HCT116 (cell line): ENCODE measurements at regions not wholly inside any gene's neighbourhood (a gene's known extent, or its start where the extent isn't known, plus 50 kb on each side); places are given as distances from the start of the nearest gene placed in this dataset.

Source experiments
- ATF3 ChIP-seq: IDR thresholded peaks from 2 replicates; pipeline ENCODE4 v1.6.1; 2012
- CEBPB ChIP-seq: IDR thresholded peaks from 2 replicates; pipeline ENCODE4 v1.6.1; 2012; ENCODE audit warnings: low read depth
- CTCF ChIP-seq, 3 experiments: fragments of 200-600 bp in 1 of 3; sonication (generic) in 1 of 3; IDR thresholded peaks in 2 of 3; conservative IDR thresholded peaks in 1 of 3; 2 replicates each; pipeline ENCODE4 v1.5.1; 2012 to 2017; ENCODE audit warnings: low read depth in 2 of 3, low read length in 2 of 3, antibody characterized with exemption in 1 of 3, borderline replicate concordance in 1 of 3, control low read depth in 1 of 3, mild to moderate bottlenecking in 1 of 3, mixed read lengths in 1 of 3, mixed run types in 1 of 3, moderate library complexity in 1 of 3; ENCODE audit not compliant: insufficient read depth in 1 of 3
- EZH2phosphoT487 ChIP-seq: fragments of 200-600 bp; IDR thresholded peaks from 2 replicates; pipeline ENCODE4 v1.6.1; 2018; ENCODE audit warnings: antibody characterized with exemption, borderline replicate concordance
- MAX ChIP-seq: IDR thresholded peaks from 2 replicates; pipeline ENCODE4 v1.6.1; 2012
- POLR2A ChIP-seq: IDR thresholded peaks from 2 replicates; pipeline ENCODE4 v1.7.0; 2011; ENCODE audit warnings: borderline replicate concordance; ENCODE audit not compliant: insufficient read depth, insufficient read length; ENCODE audit errors: extremely low read depth
- POLR2AphosphoS5 ChIP-seq: IDR thresholded peaks from 2 replicates; pipeline ENCODE4 v1.6.1; 2011; ENCODE audit warnings: mild to moderate bottlenecking, low read depth, low read length, moderate library complexity
- RAD21 ChIP-seq: IDR thresholded peaks from 2 replicates; pipeline ENCODE4 v1.6.1; 2012; ENCODE audit warnings: low read depth, mild to moderate bottlenecking
- REST ChIP-seq: IDR thresholded peaks from 2 replicates; pipeline ENCODE4 v1.6.1; 2012; ENCODE audit warnings: low read depth
- SIN3A ChIP-seq: IDR thresholded peaks from 2 replicates; pipeline ENCODE4 v1.6.1; 2012; ENCODE audit warnings: low read depth

GRCh38 chr1:98260839-98261238 lies 340.0 kb upstream of the DPYD start:
- TF ChIP-seq CTCF (IDR thresholded peaks at IDR 0.05 in 2 of 3, conservative IDR thresholded peaks at IDR 0.05 in 1 of 3; ENCODE audit: borderline replicate concordance in 1 of 3, insufficient read depth in 1 of 3, low read depth in 2 of 3, low read length in 2 of 3) (peak in 2 of 3 experiments; percentile 16 to 20; a peak in 1 of 6 replicates), RAD21 (no peak), ATF3 (no peak), MAX (no peak), POLR2AphosphoS5 (no peak), POLR2A (no peak), CEBPB (no peak), SIN3A (no peak), REST (no peak), EZH2phosphoT487 (no peak)
